ENCODE measurements at regions not wholly inside any gene's neighbourhood (a gene's known extent, or its start where the extent isn't known, plus 50 kb on each side); places are given as distances from the start of the nearest gene placed in this dataset.

GRCh38 chr10:35751347-35751746 is 109.3 kb upstream of the FZD8 start:
- Histone ChIP-seq H3K27me3 (no peaks in the 10 kb centered on the region), H3K27ac (no peak overlapping the region), H3K4me3 (no peak overlapping the region), H3K4me1 (peaks cover 0 to 11% (median 0%) of the 10 kb centered on the region in 12 donors), H3K36me3 (no peaks in the 10 kb centered on the region), H3K9me3 (no peaks in the 10 kb centered on the region)
- ATAC-seq (no peak), DNase-seq (no peak)
- TF ChIP-seq, protein P1, sequence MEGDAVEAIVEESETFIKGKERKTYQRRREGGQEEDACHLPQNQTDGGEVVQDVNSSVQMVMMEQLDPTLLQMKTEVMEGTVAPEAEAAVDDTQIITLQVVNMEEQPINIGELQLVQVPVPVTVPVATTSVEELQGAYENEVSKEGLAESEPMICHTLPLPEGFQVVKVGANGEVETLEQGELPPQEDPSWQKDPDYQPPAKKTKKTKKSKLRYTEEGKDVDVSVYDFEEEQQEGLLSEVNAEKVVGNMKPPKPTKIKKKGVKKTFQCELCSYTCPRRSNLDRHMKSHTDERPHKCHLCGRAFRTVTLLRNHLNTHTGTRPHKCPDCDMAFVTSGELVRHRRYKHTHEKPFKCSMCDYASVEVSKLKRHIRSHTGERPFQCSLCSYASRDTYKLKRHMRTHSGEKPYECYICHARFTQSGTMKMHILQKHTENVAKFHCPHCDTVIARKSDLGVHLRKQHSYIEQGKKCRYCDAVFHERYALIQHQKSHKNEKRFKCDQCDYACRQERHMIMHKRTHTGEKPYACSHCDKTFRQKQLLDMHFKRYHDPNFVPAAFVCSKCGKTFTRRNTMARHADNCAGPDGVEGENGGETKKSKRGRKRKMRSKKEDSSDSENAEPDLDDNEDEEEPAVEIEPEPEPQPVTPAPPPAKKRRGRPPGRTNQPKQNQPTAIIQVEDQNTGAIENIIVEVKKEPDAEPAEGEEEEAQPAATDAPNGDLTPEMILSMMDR (IDR thresholded peaks at IDR 0.05), result no peak
- TF ChIP-seq POLR2A (IDR thresholded peaks at IDR 0.05), result no peak
- intact Hi-C loops (cut with DNase I), result no loop called here
- 89 to 97% (median 92%) methylated on average over 2 of the region's 2 CpGs for WGBS, 4 donors

- DNase-seq (no peak), ATAC-seq (no peak)
- TF ChIP-seq POLR2A (IDR thresholded peaks at IDR 0.05), result no peak
- TF ChIP-seq, protein P1 (IDR thresholded peaks at IDR 0.05), result no peak
- H3K4me3 ChIP-seq, result no peak overlapping the region
- 94 to 96% (median 95%) methylated on average over 6 of the region's 6 CpGs for WGBS, 4 donors
- H3K4me1 ChIP-seq, result peaks cover 0 to 11% (median 0%) of the 10 kb centered on the region in 12 donors
- no peak overlapping the region for H3K27ac ChIP-seq
- no peaks in the 10 kb centered on the region for H3K36me3 ChIP-seq
- no peaks in the 10 kb centered on the region for H3K27me3 ChIP-seq
- intact Hi-C loops (cut with DNase I), result loop anchor here in 1 of 10 donors (10.0 kb wide), 2 partner anchors 54 to 76 kb away; no protein-coding TSS in a partner anchor
- H3K9me3 ChIP-seq, result no peaks in the 10 kb centered on the region
Measured at GRCh38 chr10:35749230-35749629, 107.1 kb upstream of the FZD8 start.

DNA sequence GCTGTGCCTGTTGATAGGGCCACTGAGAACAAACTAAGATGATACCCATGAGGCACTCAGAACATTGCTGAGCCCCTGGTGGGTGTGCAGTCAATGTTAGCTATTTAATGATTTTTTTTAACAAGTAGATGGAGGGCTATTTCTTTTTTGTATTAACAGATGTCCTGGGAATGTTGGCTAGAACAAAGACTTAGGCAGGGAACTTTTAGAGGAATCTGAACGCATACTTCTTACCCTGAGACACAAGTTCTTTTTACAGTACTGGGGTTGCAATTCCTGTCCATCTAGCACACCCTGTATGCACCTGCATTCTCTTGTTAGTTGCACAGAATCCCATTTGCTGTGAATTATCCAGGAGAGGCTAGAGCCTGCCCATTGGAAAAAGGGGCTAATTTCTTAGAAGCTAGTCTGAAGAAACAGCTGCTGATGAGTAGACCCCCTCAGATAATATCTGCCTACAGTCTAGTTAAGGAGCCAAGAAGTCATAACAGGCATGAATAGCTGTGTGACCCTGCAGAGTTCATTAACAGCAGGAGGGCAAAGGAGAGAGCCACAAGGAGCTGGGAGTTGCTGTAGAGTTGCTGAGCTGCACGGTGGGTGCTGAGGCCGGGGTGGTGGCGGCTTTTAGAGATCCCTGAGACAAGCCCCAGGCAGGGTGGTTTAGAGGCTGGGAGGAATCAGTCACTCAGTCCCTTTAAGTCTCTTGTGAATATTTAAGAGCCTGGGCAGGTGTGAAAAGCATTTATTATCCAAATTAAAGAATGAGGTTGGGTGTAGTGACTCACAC is 103.7 kb upstream of the FZD8 start:
- Histone ChIP-seq H3K4me1 (no peaks in the 10 kb centered on the region), H3K4me3 (no peak overlapping the region), H3K36me3 (no peaks in the 10 kb centered on the region), H3K27me3 (no peaks in the 10 kb centered on the region), H3K27ac (no peak overlapping the region), H3K9me3 (no peaks in the 10 kb centered on the region)
- ATAC-seq (no peak), DNase-seq (no peak)
- 90 to 98% (median 94%) methylated on average over 4 of the region's 4 CpGs for WGBS, 4 donors
- intact Hi-C loops (cut with DNase I), result loop anchor here in 1 of 10 donors (10.0 kb wide), 2 partner anchors 51 to 79 kb away; no protein-coding TSS in a partner anchor
- no peak for TF ChIP-seq POLR2A (IDR thresholded peaks at IDR 0.05)
- TF ChIP-seq, protein P1 (IDR thresholded peaks at IDR 0.05), result no peak

DNA sequence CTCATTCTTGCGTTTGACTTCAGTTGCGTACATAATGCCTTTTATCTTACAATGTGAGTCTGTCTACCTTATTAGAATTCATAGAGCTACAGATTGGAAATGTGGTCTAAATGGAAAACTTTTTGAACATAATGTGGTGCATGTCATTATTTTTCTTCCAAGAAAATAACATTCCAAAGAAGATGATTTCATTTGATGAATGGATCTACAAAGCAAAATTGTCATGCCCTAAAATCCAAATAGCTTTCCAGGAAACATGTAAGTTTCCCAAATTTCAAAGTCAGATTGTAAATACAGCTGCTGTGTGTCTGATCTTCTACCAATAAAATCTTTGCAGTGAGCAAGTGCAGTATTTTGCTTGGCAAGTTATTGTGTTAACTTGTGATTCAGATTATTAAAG is 101.8 kb upstream of the FZD8 start:
- TF ChIP-seq, protein P1 (IDR thresholded peaks at IDR 0.05), result no peak
- no peak for TF ChIP-seq POLR2A (IDR thresholded peaks at IDR 0.05)
- intact Hi-C loops (cut with DNase I), result loop anchor here in 1 of 10 donors (10.0 kb wide), 2 partner anchors 49 to 81 kb away; no protein-coding TSS in a partner anchor
- DNase-seq (no peak), ATAC-seq (no peak)
- H3K9me3 ChIP-seq, result no peaks in the 10 kb centered on the region
- no peaks in the 10 kb centered on the region for H3K4me1 ChIP-seq
- no peaks in the 10 kb centered on the region for H3K36me3 ChIP-seq
- WGBS, 4 donors, result 89 to 93% (median 90%) methylated on average over 2 of the region's 2 CpGs
- no peaks in the 10 kb centered on the region for H3K27me3 ChIP-seq
- no peak overlapping the region for H3K4me3 ChIP-seq
- H3K27ac ChIP-seq, result no peak overlapping the region
